HUES64 (cell line): ENCODE measurements at regions not wholly inside any gene's neighbourhood (a gene's known extent, or its start where the extent isn't known, plus 50 kb on each side); places are given as distances from the start of the nearest gene placed in this dataset.
"Not testable (repeated sequence)": the region's sequence is repeated elsewhere in the genome, so short reads cannot be mapped to it uniquely, and the experiment has no call there.

Experiments used
- H3K27ac ChIP-seq: 2 replicates; pipeline ENCODE4 v1.7.0; 2013; ENCODE audit warnings: low read depth, low read length, inconsistent platforms
- H3K27me3 ChIP-seq: 2 replicates; pipeline ENCODE4 v1.6.1; 2013; ENCODE audit warnings: mild to moderate bottlenecking, low read length; ENCODE audit not compliant: insufficient read depth
- H3K36me3 ChIP-seq: 2 replicates; pipeline ENCODE4 v1.6.1; 2013; ENCODE audit warnings: mild to moderate bottlenecking, low read length; ENCODE audit not compliant: insufficient read depth
- H3K4me1 ChIP-seq: 2 replicates; pipeline ENCODE4 v1.6.1; 2013; ENCODE audit warnings: mild to moderate bottlenecking, low read length, moderate library complexity; ENCODE audit not compliant: insufficient read depth
- H3K4me3 ChIP-seq: 2 replicates; pipeline ENCODE4 v1.5.1; 2013; ENCODE audit warnings: mild to moderate bottlenecking, low read length, moderate library complexity
- H3K9ac ChIP-seq: 2 replicates; pipeline ENCODE4 v1.6.1; 2013; ENCODE audit warnings: mild to moderate bottlenecking, low read depth, low read length
- H3K9me3 ChIP-seq: 2 replicates; pipeline ENCODE4 v1.6.1; 2013; ENCODE audit warnings: low read depth, low read length; ENCODE audit not compliant: insufficient read depth
- WGBS: fragments of 150-250, 120-280 bp; methylation state at CpG from one replicate; pipeline ENCODE4 v1.1.7; 2013; ENCODE audit warnings: missing lambda C conversion rate; 5-methylcytosine and 5-hydroxymethylcytosine counted together

GRCh38 chr1:194369060-194369459, 1182.6 kb upstream of the B3GALT2 start:
- Histone ChIP-seq H3K27me3 (no peaks in the 10 kb centered on the region), H3K36me3 (no peaks in the 10 kb centered on the region), H3K4me3 (no peak overlapping the region), H3K9ac (no peak overlapping the region), H3K9me3 (no peaks in the 10 kb centered on the region), H3K4me1 (no peaks in the 10 kb centered on the region), H3K27ac (no peak overlapping the region)

DNA sequence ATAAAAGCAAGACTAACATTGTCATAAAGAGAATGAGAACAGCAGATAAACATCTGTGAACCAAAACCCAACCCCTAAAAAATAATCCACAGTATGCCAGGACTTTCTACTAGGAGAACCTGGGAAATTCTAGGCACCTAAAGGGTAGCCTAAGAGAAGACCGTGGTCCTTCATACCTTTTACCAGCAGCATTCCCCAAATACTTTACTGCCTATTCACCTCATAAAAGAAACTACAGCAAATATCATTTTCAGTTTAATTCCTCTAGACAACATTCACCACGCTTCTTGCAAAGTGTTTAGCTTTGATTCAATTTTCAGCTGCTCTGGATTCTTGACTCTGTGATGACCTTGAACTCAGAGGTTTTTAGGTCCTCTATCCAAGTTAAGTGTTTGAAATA, 1180.7 kb upstream of the B3GALT2 start:
- 85% methylated on average over 2 of the region's 2 CpGs for WGBS
- Histone ChIP-seq H3K9ac (no peak overlapping the region), H3K36me3 (no peaks in the 10 kb centered on the region), H3K27ac (no peak overlapping the region), H3K4me3 (no peak overlapping the region), H3K9me3 (no peaks in the 10 kb centered on the region), H3K4me1 (no peaks in the 10 kb centered on the region), H3K27me3 (no peaks in the 10 kb centered on the region)

DNA sequence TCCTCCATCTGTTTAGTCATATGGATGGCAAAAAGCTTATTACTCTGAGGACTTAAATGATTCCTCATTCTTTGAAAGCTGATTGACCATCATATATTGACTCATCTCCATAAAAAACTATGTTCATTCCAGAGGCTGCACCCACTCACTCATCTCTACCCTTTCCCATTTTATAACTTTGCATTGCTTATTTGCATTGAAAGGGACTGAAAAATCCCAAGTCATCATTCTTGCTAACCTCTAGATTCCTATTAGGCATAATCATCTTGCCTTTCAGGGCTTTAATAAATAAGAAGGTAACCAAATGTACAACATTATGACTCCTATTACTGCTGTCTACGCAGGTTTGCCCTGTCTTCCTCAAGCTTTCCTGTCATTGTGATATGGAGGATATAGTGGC, 1180.3 kb upstream of the B3GALT2 start:
- no peak overlapping the region for H3K4me3 ChIP-seq
- WGBS: no CpG with 5 or more reads among the region's 1 CpG
- H3K9ac ChIP-seq: no peak overlapping the region
- no peaks in the 10 kb centered on the region for H3K27me3 ChIP-seq
- no peaks in the 10 kb centered on the region for H3K36me3 ChIP-seq
- no peaks in the 10 kb centered on the region for H3K4me1 ChIP-seq
- no peak overlapping the region for H3K27ac ChIP-seq
- H3K9me3 ChIP-seq: no peaks in the 10 kb centered on the region

DNA sequence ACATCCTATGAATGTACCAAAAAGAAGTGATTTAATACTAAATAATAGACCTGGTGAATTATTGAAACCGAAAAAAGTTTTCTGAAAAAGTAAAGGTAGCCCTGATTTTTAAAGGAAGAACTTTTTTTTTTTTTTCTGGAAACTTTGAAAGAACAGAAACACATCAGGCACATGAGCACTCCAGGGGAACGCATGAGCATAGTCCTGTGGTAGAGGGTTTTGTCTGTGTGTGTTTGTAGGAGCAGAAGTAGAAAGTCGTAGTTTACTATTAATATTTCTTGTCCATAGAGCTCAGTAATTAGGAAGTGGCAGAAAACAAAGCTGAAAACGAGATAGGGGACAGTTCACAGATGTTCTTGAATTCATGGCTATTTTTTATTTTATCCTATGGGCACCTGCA, 1175.9 kb upstream of the B3GALT2 start:
- Histone ChIP-seq H3K9me3 (no peaks in the 10 kb centered on the region), H3K4me1 (no peaks in the 10 kb centered on the region), H3K4me3 (no peak overlapping the region), H3K9ac (no peak overlapping the region), H3K27me3 (no peaks in the 10 kb centered on the region), H3K36me3 (no peaks in the 10 kb centered on the region), H3K27ac (no peak overlapping the region)
- 57% methylated on average over 3 of the region's 4 CpGs for WGBS

GRCh38 chr1:194361374-194362131, 1175.1 kb upstream of the B3GALT2 start:
- no peak overlapping the region for H3K4me3 ChIP-seq
- H3K9ac ChIP-seq: no peak overlapping the region
- H3K27ac ChIP-seq: no peak overlapping the region
- 58% methylated on average over 3 of the region's 5 CpGs for WGBS
- H3K36me3 ChIP-seq: no peaks in the 10 kb centered on the region
- no peaks in the 10 kb centered on the region for H3K27me3 ChIP-seq
- no peaks in the 10 kb centered on the region for H3K4me1 ChIP-seq
- H3K9me3 ChIP-seq: no peaks in the 10 kb centered on the region

GRCh38 chr1:194358208-194358581, 1171.8 kb upstream of the B3GALT2 start:
- Histone ChIP-seq H3K36me3 (no peaks in the 10 kb centered on the region), H3K4me1 (no peaks in the 10 kb centered on the region), H3K9ac (no peak overlapping the region), H3K27me3 (no peaks in the 10 kb centered on the region), H3K9me3 (no peaks in the 10 kb centered on the region), H3K4me3 (no peak overlapping the region), H3K27ac (no peak overlapping the region)
- 96% methylated on average over 26 of the region's 26 CpGs for WGBS

GRCh38 chr1:194357573-194358207, 1171.3 kb upstream of the B3GALT2 start:
- H3K4me1 ChIP-seq, H3K27ac ChIP-seq, H3K9me3 ChIP-seq, H3K4me3 ChIP-seq, H3K36me3 ChIP-seq, H3K27me3 ChIP-seq, H3K9ac ChIP-seq: not testable (repeated sequence)
- WGBS: 97% methylated on average over 25 of the region's 25 CpGs

DNA sequence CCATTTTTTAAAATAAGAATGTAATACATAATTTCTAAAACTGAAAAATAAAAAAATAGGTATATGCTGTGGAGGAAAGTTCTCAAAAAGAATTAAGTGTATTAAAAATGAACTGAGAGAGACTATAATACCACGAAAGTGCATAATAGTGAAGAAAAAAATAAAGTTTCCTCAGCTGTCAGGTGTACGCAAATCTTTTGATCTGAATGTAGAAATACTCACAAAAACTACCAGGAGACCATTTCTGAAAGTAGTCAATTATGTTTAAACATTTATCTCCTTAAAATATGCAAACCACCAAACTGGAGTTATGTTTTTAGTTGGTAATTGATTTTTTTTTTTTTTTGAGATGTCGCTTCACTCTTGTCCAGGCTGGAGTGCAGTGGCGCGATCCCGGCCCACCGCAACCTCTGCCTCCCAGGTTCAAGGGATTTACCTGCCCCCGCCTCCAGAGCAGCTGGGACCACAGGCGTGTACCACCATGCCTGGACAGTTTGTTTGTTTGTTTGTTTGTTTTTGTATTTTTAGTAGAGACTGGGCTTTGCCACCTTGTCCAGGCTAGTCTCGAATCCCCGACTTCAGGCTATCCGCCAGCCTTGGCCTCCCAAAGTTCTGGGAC, 1169.2 kb upstream of the B3GALT2 start:
- no peaks in the 10 kb centered on the region for H3K27me3 ChIP-seq

GRCh38 chr1:194353121-194353520, 1166.7 kb upstream of the B3GALT2 start:
- no peak overlapping the region for H3K27ac ChIP-seq
- 95% methylated on average over 3 of the region's 3 CpGs for WGBS
- H3K36me3 ChIP-seq: no peaks in the 10 kb centered on the region
- no peaks in the 10 kb centered on the region for H3K4me1 ChIP-seq
- H3K9me3 ChIP-seq: no peaks in the 10 kb centered on the region
- H3K27me3 ChIP-seq: no peaks in the 10 kb centered on the region
- no peak overlapping the region for H3K9ac ChIP-seq
- H3K4me3 ChIP-seq: no peak overlapping the region

More for the DNA sequence above, 1169.2 kb upstream of the B3GALT2 start:
- Histone ChIP-seq H3K27ac (no peak overlapping the region), H3K9ac (no peak overlapping the region), H3K36me3 (no peaks in the 10 kb centered on the region), H3K9me3 (no peaks in the 10 kb centered on the region), H3K4me1 (no peaks in the 10 kb centered on the region), H3K4me3 (no peak overlapping the region)
- 97% methylated on average over 11 of the region's 12 CpGs for WGBS

DNA sequence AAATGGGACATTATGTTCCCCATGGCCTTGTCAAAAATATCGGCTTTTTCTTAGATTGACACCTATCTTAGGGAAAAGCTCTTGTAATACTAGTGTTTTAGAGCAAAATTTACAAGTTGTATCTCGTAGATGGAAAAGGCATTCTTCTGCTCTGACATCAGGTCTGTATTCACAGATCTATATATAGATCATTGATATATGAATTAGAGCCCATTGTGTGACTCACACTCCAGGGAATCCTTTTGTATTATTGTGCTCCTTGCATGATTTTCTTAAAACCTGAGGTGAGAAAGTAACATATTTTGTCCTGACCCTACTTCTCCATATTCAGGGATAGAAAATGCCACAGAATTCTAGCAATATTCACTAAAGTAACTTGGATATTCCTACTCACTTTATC, 1160.8 kb upstream of the B3GALT2 start:
- Histone ChIP-seq H3K4me1 (no peaks in the 10 kb centered on the region), H3K9ac (no peak overlapping the region), H3K9me3 (no peaks in the 10 kb centered on the region), H3K27ac (no peak overlapping the region), H3K4me3 (no peak overlapping the region), H3K27me3 (no peaks in the 10 kb centered on the region), H3K36me3 (no peaks in the 10 kb centered on the region)
- 90% methylated on average over 2 of the region's 2 CpGs for WGBS

DNA sequence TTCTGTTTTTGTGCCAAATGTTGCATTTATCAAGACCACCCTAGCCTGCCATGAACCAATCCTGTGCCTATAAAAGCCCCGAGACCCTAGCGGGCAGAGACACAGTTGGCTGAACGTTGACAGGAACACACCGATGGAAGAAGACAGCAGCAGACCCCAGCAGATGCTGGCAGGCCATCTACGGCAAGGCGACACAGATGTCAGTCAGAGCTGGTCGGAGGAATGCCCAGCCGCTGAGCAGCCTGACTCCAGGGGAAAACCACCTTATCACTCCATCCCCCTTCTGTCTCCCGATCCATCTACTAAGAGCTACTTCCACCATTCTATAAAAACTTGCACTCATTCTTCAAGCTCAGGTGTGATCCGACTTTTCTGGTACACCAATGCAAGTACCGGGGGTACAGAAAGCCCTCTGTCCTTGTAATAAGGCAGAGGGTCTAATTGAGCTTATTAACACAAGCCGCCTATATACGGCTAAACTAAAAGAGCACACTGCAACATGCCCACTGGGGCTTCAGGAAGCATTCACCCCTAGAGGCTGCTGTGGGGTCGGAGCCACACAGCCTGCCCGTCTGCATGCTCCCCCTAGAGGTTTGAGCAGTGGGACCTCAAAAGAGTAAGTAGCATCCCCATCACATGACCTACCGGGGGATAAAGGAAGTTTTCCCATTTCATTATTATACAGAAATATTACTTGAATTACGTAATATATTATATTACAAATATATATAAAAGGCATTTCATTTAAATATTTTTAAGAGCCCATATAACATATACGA, 1156.3 kb upstream of the B3GALT2 start:
- Histone ChIP-seq H3K9me3 (no peaks in the 10 kb centered on the region), H3K4me1 (no peaks in the 10 kb centered on the region), H3K27ac (no peak overlapping the region), H3K9ac (no peak overlapping the region), H3K27me3 (no peaks in the 10 kb centered on the region), H3K4me3 (no peak overlapping the region), H3K36me3 (no peaks in the 10 kb centered on the region)
- 89% methylated on average over 15 of the region's 18 CpGs for WGBS
